ENCODE measurements at regions not wholly inside any gene's neighbourhood (a gene's known extent, or its start where the extent isn't known, plus 50 kb on each side); places are given as distances from the start of the nearest gene placed in this dataset.

- ATAC-seq (no peak), FAIRE-seq (no peak), DNase-seq (ENCODE audit: low read depth in 1 of 2, low spot score in 1 of 2) (no peak)
- TF ChIP-seq ESRRA (IDR thresholded peaks at IDR 0.05; ENCODE audit: borderline replicate concordance, low read length) (no peak), FOSB (CRISPR knock-in tag; IDR thresholded peaks at IDR 0.05) (no peak), CHD2 (IDR thresholded peaks at IDR 0.05; ENCODE audit: low read length, partially characterized antibody) (no peak), CHD4 (IDR thresholded peaks at IDR 0.05; ENCODE audit: borderline replicate concordance) (no peak), HEYL (CRISPR knock-in tag; IDR thresholded peaks at IDR 0.05) (no peak), ZFP36 (IDR thresholded peaks at IDR 0.05; ENCODE audit: borderline replicate concordance, partially characterized antibody) (no peak), E2F6 (IDR thresholded peaks at IDR 0.05; ENCODE audit: borderline replicate concordance, low read depth) (no peak), RCOR1 (IDR thresholded peaks at IDR 0.05; ENCODE audit: low read depth, low read length) (no peak), PHF8 (IDR thresholded peaks at IDR 0.05; ENCODE audit: borderline replicate concordance, low read depth) (no peak), MAX (IDR thresholded peaks at IDR 0.05) (no peak), CBX8 (IDR thresholded peaks at IDR 0.05) (no peak), RARB (CRISPR knock-in tag; IDR thresholded peaks at IDR 0.05) (no peak), RNF2 (IDR thresholded peaks at IDR 0.05; ENCODE audit: borderline replicate concordance, low read depth) (no peak), PBX3 (IDR thresholded peaks at IDR 0.05) (no peak), CBX2 (IDR thresholded peaks at IDR 0.05; ENCODE audit: borderline replicate concordance, low read depth) (no peak), RFX5 (IDR thresholded peaks at IDR 0.05) (no peak)
- TF ChIP-seq, protein P1, sequence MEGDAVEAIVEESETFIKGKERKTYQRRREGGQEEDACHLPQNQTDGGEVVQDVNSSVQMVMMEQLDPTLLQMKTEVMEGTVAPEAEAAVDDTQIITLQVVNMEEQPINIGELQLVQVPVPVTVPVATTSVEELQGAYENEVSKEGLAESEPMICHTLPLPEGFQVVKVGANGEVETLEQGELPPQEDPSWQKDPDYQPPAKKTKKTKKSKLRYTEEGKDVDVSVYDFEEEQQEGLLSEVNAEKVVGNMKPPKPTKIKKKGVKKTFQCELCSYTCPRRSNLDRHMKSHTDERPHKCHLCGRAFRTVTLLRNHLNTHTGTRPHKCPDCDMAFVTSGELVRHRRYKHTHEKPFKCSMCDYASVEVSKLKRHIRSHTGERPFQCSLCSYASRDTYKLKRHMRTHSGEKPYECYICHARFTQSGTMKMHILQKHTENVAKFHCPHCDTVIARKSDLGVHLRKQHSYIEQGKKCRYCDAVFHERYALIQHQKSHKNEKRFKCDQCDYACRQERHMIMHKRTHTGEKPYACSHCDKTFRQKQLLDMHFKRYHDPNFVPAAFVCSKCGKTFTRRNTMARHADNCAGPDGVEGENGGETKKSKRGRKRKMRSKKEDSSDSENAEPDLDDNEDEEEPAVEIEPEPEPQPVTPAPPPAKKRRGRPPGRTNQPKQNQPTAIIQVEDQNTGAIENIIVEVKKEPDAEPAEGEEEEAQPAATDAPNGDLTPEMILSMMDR (IDR thresholded peaks at IDR 0.05): no peak
- Histone ChIP-seq H3K27ac (no peak overlapping the region), H3K4me3 (no peak overlapping the region), H3K9me3 (no peaks in the 10 kb centered on the region), H3K4me2 (no peak overlapping the region), H3K4me1 (no peaks in the 10 kb centered on the region)
- ChIA-PET POLR2A (no interaction called here), CTCF (no interaction called here)
- whole genome bisulfite sequencing (ENCODE audit: missing lambda C conversion rate): 13% methylated on average over 2 of the region's 2 CpGs
These were observed 55.0 kb upstream of the CXXC4 start for GRCh38 chr4:104549736-104550135.

DNA sequence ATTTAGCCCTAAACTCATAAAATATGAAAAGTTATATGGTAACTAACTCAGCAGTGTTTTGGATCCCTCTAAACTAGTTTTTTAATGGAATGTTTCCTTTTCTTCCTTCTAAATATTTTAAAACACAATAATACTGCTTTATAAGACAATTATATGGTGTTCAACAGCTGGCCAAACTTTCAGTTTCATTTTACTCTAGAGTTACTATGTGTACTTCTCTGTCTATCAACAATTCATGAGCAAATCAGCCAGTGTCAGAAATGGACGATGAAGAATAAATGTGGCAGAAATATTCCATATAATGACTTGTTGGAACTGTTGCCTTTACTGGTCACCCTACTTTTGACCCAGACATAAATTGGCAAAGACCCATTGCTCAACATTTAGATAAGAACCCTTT lies 64.8 kb upstream of the CXXC4 start:
- 12% methylated on average over 1 of the region's 1 CpG for WGBS (ENCODE audit: missing lambda C conversion rate)
- POLR2A ChIA-PET: no interaction called here
- TF ChIP-seq CEBPB (IDR thresholded peaks at IDR 0.05): no peak
- TF ChIP-seq EHMT2 (IDR thresholded peaks at IDR 0.05; ENCODE audit: low read depth): no peak
- no peak for TF ChIP-seq ZFP36 (IDR thresholded peaks at IDR 0.05; ENCODE audit: borderline replicate concordance, partially characterized antibody)
- TF ChIP-seq SMC3 (IDR thresholded peaks at IDR 0.05): no peak
- no peak for TF ChIP-seq REST (IDR thresholded peaks at IDR 0.05)
- no peak for TF ChIP-seq ZNF302 (CRISPR knock-in tag; IDR thresholded peaks at IDR 0.05)
- TF ChIP-seq NR3C1 (IDR thresholded peaks at IDR 0.05): no peak
- no peak for TF ChIP-seq RCOR1 (IDR thresholded peaks at IDR 0.05; ENCODE audit: low read depth, low read length)
- no peak for TF ChIP-seq TP53 (CRISPR knock-in tag; IDR thresholded peaks at IDR 0.05)
- no peak for TF ChIP-seq TFCP2L1 (CRISPR knock-in tag; IDR thresholded peaks at IDR 0.05)
- TF ChIP-seq CBX8 (IDR thresholded peaks at IDR 0.05): no peak
- TF ChIP-seq CHD4 (IDR thresholded peaks at IDR 0.05; ENCODE audit: borderline replicate concordance): no peak
- TF ChIP-seq, protein P2, sequence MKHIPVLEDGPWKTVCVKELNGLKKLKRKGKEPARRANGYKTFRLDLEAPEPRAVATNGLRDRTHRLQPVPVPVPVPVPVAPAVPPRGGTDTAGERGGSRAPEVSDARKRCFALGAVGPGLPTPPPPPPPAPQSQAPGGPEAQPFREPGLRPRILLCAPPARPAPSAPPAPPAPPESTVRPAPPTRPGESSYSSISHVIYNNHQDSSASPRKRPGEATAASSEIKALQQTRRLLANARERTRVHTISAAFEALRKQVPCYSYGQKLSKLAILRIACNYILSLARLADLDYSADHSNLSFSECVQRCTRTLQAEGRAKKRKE (CRISPR knock-in tag; IDR thresholded peaks at IDR 0.05; ENCODE audit: low read depth): no peak
- TF ChIP-seq RARB (CRISPR knock-in tag; IDR thresholded peaks at IDR 0.05): no peak

More for the DNA sequence above, 64.8 kb upstream of the CXXC4 start:
- ATAC-seq (no peak), FAIRE-seq (no peak), DNase-seq (ENCODE audit: low read depth in 1 of 2, low spot score in 1 of 2) (no peak)
- H3K4me3 ChIP-seq: no peak overlapping the region
- no peaks in the 10 kb centered on the region for H3K4me1 ChIP-seq
- no peaks in the 10 kb centered on the region for H3K9me3 ChIP-seq
- no peak overlapping the region for H3K4me2 ChIP-seq
- CTCF ChIA-PET: no interaction called here
- no peak overlapping the region for H3K27ac ChIP-seq

All from A549 (cell line).